ENCODE measurements at regions not wholly inside any gene's neighbourhood (a gene's known extent, or its start where the extent isn't known, plus 50 kb on each side); places are given as distances from the start of the nearest gene placed in this dataset.

DNA sequence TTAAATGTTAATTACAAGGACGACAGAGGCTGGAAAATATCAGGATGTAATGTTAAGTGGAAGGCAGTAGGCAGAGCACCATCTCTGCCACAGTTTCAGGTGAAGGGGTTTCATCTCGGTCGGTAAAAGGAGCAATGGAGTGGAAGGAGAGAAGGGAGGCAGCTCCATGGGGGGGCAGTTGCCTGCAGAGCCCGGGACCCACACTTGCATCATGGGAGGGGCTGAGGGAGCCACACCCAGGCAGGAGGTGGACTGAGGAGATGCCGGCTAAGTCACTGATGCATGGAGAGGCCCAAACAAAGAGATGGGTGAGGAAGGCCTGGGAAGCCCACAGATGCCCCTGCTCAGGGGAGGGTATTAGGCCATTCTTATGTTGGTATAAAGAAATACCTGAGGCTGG lies 1470.9 kb downstream of the BRD1 start:
- H3K36me3 ChIP-seq = no peaks in the 10 kb centered on the region
- 80 to 85% methylated on average over 5 of the region's 5 CpGs for WGBS, 2 donors
- peaks cover 0 to 31% (median 11%) of the 10 kb centered on the region in 3 donors for H3K27me3 ChIP-seq

DNA sequence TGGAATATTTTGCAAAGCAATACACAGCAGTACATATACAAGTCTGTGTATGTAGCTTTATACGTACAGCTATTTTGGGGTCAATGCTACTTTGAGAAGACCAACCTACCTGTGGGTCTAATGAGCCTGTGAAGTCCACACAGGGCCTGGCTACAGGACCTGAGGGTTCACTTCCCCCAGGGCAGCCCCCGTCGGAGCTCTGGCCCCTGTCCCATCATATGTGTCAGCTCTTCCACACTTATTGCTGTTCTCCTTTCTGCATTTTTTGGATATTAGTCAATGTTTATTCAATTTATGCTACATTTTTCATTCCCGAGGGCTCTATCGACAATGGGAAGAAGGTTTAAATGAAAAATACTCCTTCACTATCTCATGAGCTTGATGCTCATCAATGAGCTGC lies 1473.6 kb downstream of the BRD1 start:
- 76 to 79% methylated on average over 5 of the region's 5 CpGs for WGBS, 2 donors
- TF ChIP-seq POLR2AphosphoS5 (IDR thresholded peaks at IDR 0.05) (no peak), POLR2A (IDR thresholded peaks at IDR 0.05) (no peak), EP300 (IDR thresholded peaks at IDR 0.05) (no peak), CTCF (IDR thresholded peaks at IDR 0.05) (no peak)
- Histone ChIP-seq H3K4me1 (no peaks in the 10 kb centered on the region), H3K9me3 (no peaks in the 10 kb centered on the region), H3K27ac (no peak overlapping the region), H3K36me3 (no peaks in the 10 kb centered on the region), H3K27me3 (peaks cover 0 to 22% (median 11%) of the 10 kb centered on the region in 3 donors), H3K4me3 (no peak overlapping the region)
- no peak for DNase-seq
- intact Hi-C loops (cut with DNase I) = no loop called here

More for the DNA sequence above, 1470.9 kb downstream of the BRD1 start:
- Histone ChIP-seq H3K9me3 (no peaks in the 10 kb centered on the region), H3K4me1 (no peaks in the 10 kb centered on the region), H3K4me3 (no peak overlapping the region), H3K27ac (no peak overlapping the region)
- peak; percentile 42 for DNase-seq
- no peak for TF ChIP-seq POLR2A (IDR thresholded peaks at IDR 0.05)
- TF ChIP-seq CTCF (IDR thresholded peaks at IDR 0.05) = no peak
- no peak for TF ChIP-seq POLR2AphosphoS5 (IDR thresholded peaks at IDR 0.05)
- no peak for TF ChIP-seq EP300 (IDR thresholded peaks at IDR 0.05)
- intact Hi-C loops (cut with DNase I) = no loop called here

GRCh38 chr22:48353116-48353947 lies 1474.3 kb downstream of the BRD1 start:
- DNase-seq = peak; percentile 46
- intact Hi-C loops (cut with DNase I) = no loop called here
- Histone ChIP-seq H3K4me3 (no peak overlapping the region), H3K27ac (no peak overlapping the region), H3K36me3 (no peaks in the 10 kb centered on the region), H3K9me3 (no peaks in the 10 kb centered on the region), H3K27me3 (peaks cover 0 to 15% (median 8%) of the 10 kb centered on the region in 3 donors), H3K4me1 (no peaks in the 10 kb centered on the region)
- no peak for TF ChIP-seq POLR2AphosphoS5 (IDR thresholded peaks at IDR 0.05)
- no peak for TF ChIP-seq EP300 (IDR thresholded peaks at IDR 0.05)
- TF ChIP-seq POLR2A (IDR thresholded peaks at IDR 0.05) = no peak
- no peak for TF ChIP-seq CTCF (IDR thresholded peaks at IDR 0.05)
- 83% methylated on average over 14 of the region's 14 CpGs for WGBS, 2 donors

DNA sequence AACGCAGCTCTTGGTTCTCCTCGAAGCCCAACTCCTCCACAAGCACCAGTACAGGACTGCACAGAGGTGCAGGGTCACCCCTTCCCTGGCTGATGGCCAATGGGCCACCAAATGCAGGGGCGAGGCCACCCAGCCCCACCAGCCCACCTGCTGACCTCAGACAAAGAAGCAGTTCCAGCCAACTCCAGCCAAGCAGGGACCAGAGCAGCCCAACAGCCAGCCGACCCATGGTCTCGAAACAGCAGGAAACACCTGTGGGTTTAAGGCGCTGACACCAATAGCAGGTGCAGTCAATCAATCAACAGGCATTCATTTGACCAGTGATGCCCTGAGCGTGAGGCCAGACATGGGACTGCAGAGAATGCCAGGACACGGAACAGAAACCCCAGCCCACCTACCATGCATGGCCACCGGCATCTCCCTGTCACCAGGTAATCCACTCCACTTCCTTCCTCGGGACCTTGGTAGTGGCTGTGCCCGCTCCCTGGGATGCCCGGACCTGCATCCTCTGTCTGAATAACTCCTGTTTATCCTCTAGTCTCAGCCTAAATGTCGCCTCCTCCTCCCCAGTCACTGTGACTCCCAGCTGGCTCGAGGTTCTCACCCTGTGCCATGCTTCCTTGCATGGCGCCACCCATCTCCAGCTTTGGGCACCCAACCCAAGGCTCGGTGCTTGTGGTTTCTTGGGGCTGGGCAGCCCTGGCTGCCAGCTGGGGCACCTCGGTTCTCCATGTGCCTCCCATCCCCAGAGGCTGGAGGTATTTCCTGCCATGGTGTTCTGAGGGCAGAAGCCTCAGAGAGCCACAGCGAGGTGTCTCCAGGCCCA lies 1475.4 kb downstream of the BRD1 start:
- intact Hi-C loops (cut with DNase I) = no loop called here
- no peak for TF ChIP-seq POLR2AphosphoS5 (IDR thresholded peaks at IDR 0.05)
- no peak for TF ChIP-seq CTCF (IDR thresholded peaks at IDR 0.05)
- no peak for TF ChIP-seq EP300 (IDR thresholded peaks at IDR 0.05)
- TF ChIP-seq POLR2A (IDR thresholded peaks at IDR 0.05) = no peak
- no peak overlapping the region for H3K27ac ChIP-seq
- peak; percentile 32 for DNase-seq
- H3K27me3 ChIP-seq = peaks cover 0 to 5% (median 0%) of the 10 kb centered on the region in 3 donors
- H3K4me1 ChIP-seq = no peaks in the 10 kb centered on the region
- WGBS, 2 donors = 81 to 87% methylated on average over 18 of the region's 18 CpGs
- no peaks in the 10 kb centered on the region for H3K36me3 ChIP-seq
- no peak overlapping the region for H3K4me3 ChIP-seq
- H3K9me3 ChIP-seq = no peaks in the 10 kb centered on the region
